B cell (primary cell): ENCODE measurements at regions not wholly inside any gene's neighbourhood (a gene's known extent, or its start where the extent isn't known, plus 50 kb on each side); places are given as distances from the start of the nearest gene placed in this dataset.

Experiments used
- ATAC-seq: fragments of 200-7000 bp; cut with Tn5 transposase; one replicate; pipeline ENCODE4 v1.10.0; 2021; ENCODE audit warnings: low read depth, mild to moderate bottlenecking, moderate number of reproducible peaks, moderate library complexity
- CTCF ChIA-PET: fragments of 350-600 bp; sonication (Branson Sonifier 250); formaldehyde crosslinking; loops from one replicate; lab custom pipeline; 2021; ENCODE audit warnings: antibody characterized with exemption, inconsistent platforms; lab: Charles Lee
- POLR2A ChIA-PET: fragments of 350-600 bp; sonication (Branson Sonifier 250); formaldehyde crosslinking; loops from one replicate; lab custom pipeline; 2021; ENCODE audit warnings: antibody characterized with exemption; lab: Charles Lee
- DNase-seq: peaks from one replicate; pipeline ENCODE4 v3.0.0; 2013
- H2AFZ ChIP-seq: 2 replicates; pipeline ENCODE4 v1.6.1; 2012; ENCODE audit warnings: mild to moderate bottlenecking, low read depth, low read length; ENCODE audit not compliant: insufficient read depth, poor library complexity, severe bottlenecking
- H3K27ac ChIP-seq, 2 donors: 1 replicate in 1 of 2; 2 replicates in 1 of 2; pipeline ENCODE4 v1.5.1; 2012 to 2013; ENCODE audit warnings: low read length in 2 of 2, mild to moderate bottlenecking in 2 of 2, moderate library complexity in 1 of 2
- H3K27me3 ChIP-seq, 4 experiments: fragments of 200-600 bp in 1 of 4; sonication (generic) in 1 of 4; replicated peaks in 1 of 4; 1 replicate in 2 of 4; 2 replicates in 2 of 4; pipeline versions ENCODE4 v1.6.1 to v1.7.0; 2013 to 2016; ENCODE audit warnings: low read length in 3 of 4, mild to moderate bottlenecking in 2 of 4, mixed read lengths in 1 of 4, moderate library complexity in 1 of 4; ENCODE audit not compliant: insufficient read depth in 4 of 4, control insufficient read depth in 3 of 4; ENCODE audit errors: control extremely low read depth in 1 of 4
- H3K36me3 ChIP-seq, 2 experiments: replicated peaks in 1 of 2; 1 replicate in 1 of 2; 2 replicates in 1 of 2; pipeline versions ENCODE4 v1.6.1 to v1.7.1; 2013; ENCODE audit warnings: low read length in 1 of 2; ENCODE audit not compliant: insufficient read depth in 2 of 2, control insufficient read depth in 1 of 2; ENCODE audit errors: control extremely low read depth in 1 of 2, extremely low read depth in 1 of 2
- H3K4me1 ChIP-seq, 2 donors: fragments of 200-600 bp in 1 of 2; sonication (generic) in 1 of 2; 1 replicate in 1 of 2; 2 replicates in 1 of 2; pipeline versions ENCODE4 v1.5.1 to v1.6.1; 2013 to 2017; ENCODE audit warnings: low read length in 2 of 2; ENCODE audit not compliant: control insufficient read depth in 2 of 2, insufficient read depth in 2 of 2
- H3K4me2 ChIP-seq: replicated peaks from 2 replicates; pipeline ENCODE3; 2012; ENCODE audit warnings: mild to moderate bottlenecking, low read depth, low read length; ENCODE audit not compliant: poor library complexity, severe bottlenecking
- H3K4me3 ChIP-seq, 5 experiments: fragments of 200-600 bp in 1 of 5; sonication (generic) in 1 of 5; 1 replicate in 3 of 5; 2 replicates in 2 of 5; pipeline versions ENCODE4 v1.5.1 to v1.7.0; 2011 to 2016; ENCODE audit warnings: low read length in 4 of 5, mild to moderate bottlenecking in 4 of 5, low read depth in 2 of 5, control low read depth in 1 of 5, moderate library complexity in 1 of 5; ENCODE audit not compliant: insufficient read depth in 1 of 5; ENCODE audit errors: control extremely low read depth in 1 of 5, extremely low read depth in 1 of 5
- H3K79me2 ChIP-seq: fragments of 200-600 bp; sonication (generic); one replicate; pipeline ENCODE4 v1.6.0; 2016; ENCODE audit warnings: low read length; ENCODE audit not compliant: control insufficient read depth, insufficient read depth
- H3K9ac ChIP-seq: fragments of 200-600 bp; sonication (generic); 2 replicates; pipeline ENCODE4 v1.6.1; 2017; ENCODE audit warnings: mild to moderate bottlenecking, low read length, moderate library complexity
- H3K9me3 ChIP-seq, 3 donors: one replicate each; pipeline versions ENCODE4 v1.6.1 to v1.7.1; 2013; ENCODE audit warnings: low read length in 2 of 3; ENCODE audit not compliant: control insufficient read depth in 2 of 3, insufficient read depth in 1 of 3; ENCODE audit errors: control extremely low read depth in 1 of 3
- H4K20me1 ChIP-seq: 2 replicates; pipeline ENCODE4 v1.6.0; 2012; ENCODE audit warnings: mild to moderate bottlenecking, low read length; ENCODE audit not compliant: insufficient read depth, control insufficient read depth, poor library complexity, severe bottlenecking
- H3K27ac Mint-ChIP-seq: one replicate; pipeline ENCODE4 v1.8.0; 2021; ENCODE audit warnings: mixed read lengths
- H3K27me3 Mint-ChIP-seq: one replicate; pipeline ENCODE4 v1.8.0; 2021; ENCODE audit warnings: mixed read lengths
- H3K4me1 Mint-ChIP-seq: one replicate; pipeline ENCODE4 v1.8.0; 2021; ENCODE audit warnings: mixed read lengths
- H3K4me3 Mint-ChIP-seq: one replicate; pipeline ENCODE4 v1.8.0; 2021; ENCODE audit warnings: mixed read lengths
- H3K9me3 Mint-ChIP-seq: one replicate; pipeline ENCODE4 v1.8.0; 2022; ENCODE audit warnings: mixed read lengths; ENCODE audit not compliant: insufficient read depth
- EZH2 ChIP-seq: IDR thresholded peaks from 2 replicates; pipeline ENCODE4 v1.6.1; 2012; ENCODE audit warnings: borderline replicate concordance, low read depth, mild to moderate bottlenecking, moderate library complexity, low read length; ENCODE audit not compliant: insufficient read depth, poor library complexity, severe bottlenecking
- WGBS: methylation state at CpG from one replicate; pipeline ENCODE4 v1.1.5; 2013; ENCODE audit warnings: missing lambda C conversion rate; ENCODE audit not compliant: insufficient coverage; 5-methylcytosine and 5-hydroxymethylcytosine counted together
- intact Hi-C: fragments of 100-400 bp; cut with micrococcal nuclease; formaldehyde crosslinking; loops from one replicate; pipeline ENCODE4 v1.10.0; 2022
- TF ChIP-seq, protein P1 (sequence below): fragments of 200-600 bp; IDR thresholded peaks from one replicate; pipeline ENCODE4 v1.8.0; 2022; ENCODE audit warnings: antibody characterized with exemption, mild to moderate bottlenecking

DNA sequence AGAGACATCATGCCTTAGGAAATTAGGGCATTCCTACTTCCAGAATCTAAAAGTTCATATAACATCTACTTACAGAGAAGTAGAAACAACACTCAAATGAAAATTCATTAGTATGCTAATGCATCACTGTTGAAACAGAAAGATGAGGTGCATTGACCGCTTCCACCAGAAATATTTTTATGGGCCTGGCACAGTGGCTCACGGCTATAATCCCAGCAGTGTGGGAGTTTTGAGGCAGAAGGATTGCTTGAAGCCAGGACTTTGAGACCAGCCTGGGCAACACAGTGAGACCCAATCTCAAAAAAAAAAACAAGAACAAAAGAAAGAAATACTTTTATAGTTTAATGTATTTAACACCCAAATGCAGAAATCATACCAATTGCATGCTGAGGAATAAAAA is 220.9 kb downstream of the SKIDA1 start:
- Mint-ChIP-seq H3K27ac (no peak overlapping the region), H3K9me3 (no peaks in the 10 kb centered on the region), H3K4me1 (no peaks in the 10 kb centered on the region), H3K4me3 (no peak overlapping the region), H3K27me3 (no peaks in the 10 kb centered on the region)
- intact Hi-C loops = no loop called here
- H3K9ac ChIP-seq = no peak overlapping the region
- no peak overlapping the region for H3K27ac ChIP-seq
- ATAC-seq (no peak), DNase-seq (no peak)
- H3K27me3 ChIP-seq = no peaks in the 10 kb centered on the region
- no peaks in the 10 kb centered on the region for H3K36me3 ChIP-seq
- H3K4me3 ChIP-seq = no peak overlapping the region
- no CpG with 5 or more reads among the region's 2 CpGs for WGBS
- peaks cover 0 to 3% (median 0%) of the 10 kb centered on the region in 3 donors for H3K9me3 ChIP-seq
- no peaks in the 10 kb centered on the region for H3K79me2 ChIP-seq
- CTCF ChIA-PET = no interaction called here
- no peak overlapping the region for H2AFZ ChIP-seq
- POLR2A ChIA-PET = no interaction called here
- H4K20me1 ChIP-seq = no peaks in the 10 kb centered on the region
- no peak for TF ChIP-seq EZH2
- TF ChIP-seq, protein P1, sequence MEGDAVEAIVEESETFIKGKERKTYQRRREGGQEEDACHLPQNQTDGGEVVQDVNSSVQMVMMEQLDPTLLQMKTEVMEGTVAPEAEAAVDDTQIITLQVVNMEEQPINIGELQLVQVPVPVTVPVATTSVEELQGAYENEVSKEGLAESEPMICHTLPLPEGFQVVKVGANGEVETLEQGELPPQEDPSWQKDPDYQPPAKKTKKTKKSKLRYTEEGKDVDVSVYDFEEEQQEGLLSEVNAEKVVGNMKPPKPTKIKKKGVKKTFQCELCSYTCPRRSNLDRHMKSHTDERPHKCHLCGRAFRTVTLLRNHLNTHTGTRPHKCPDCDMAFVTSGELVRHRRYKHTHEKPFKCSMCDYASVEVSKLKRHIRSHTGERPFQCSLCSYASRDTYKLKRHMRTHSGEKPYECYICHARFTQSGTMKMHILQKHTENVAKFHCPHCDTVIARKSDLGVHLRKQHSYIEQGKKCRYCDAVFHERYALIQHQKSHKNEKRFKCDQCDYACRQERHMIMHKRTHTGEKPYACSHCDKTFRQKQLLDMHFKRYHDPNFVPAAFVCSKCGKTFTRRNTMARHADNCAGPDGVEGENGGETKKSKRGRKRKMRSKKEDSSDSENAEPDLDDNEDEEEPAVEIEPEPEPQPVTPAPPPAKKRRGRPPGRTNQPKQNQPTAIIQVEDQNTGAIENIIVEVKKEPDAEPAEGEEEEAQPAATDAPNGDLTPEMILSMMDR = no peak
- no peaks in the 10 kb centered on the region for H3K4me1 ChIP-seq
- no peak overlapping the region for H3K4me2 ChIP-seq

DNA sequence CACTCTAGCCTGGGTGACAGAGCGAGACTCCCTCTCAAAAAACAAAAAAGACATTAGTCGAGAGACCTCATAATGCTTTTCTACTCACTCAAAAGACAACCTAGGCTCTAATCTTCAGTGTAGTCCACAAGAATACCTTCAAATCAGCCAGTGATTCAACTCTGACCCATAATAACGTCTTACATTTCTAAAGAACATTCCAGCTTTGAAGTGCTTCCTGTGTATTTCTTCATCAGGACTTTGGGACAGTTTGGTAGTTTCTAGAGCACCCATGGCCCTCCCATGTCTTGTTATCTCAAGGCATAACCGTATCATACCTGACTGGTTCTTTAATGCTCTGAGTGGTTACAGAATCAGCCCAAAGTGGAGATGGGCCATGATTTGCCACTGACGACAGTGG is 221.3 kb downstream of the SKIDA1 start:
- intact Hi-C loops = no loop called here
- no peaks in the 10 kb centered on the region for H3K4me1 ChIP-seq
- no peak overlapping the region for H3K27ac ChIP-seq
- Mint-ChIP-seq H3K4me1 (no peaks in the 10 kb centered on the region), H3K27me3 (no peaks in the 10 kb centered on the region), H3K4me3 (no peak overlapping the region), H3K27ac (no peak overlapping the region), H3K9me3 (no peaks in the 10 kb centered on the region)
- H4K20me1 ChIP-seq = no peaks in the 10 kb centered on the region
- no peaks in the 10 kb centered on the region for H3K79me2 ChIP-seq
- no peak overlapping the region for H2AFZ ChIP-seq
- no peak overlapping the region for H3K9ac ChIP-seq
- ATAC-seq = no peak
- peaks cover 0 to 3% (median 0%) of the 10 kb centered on the region in 3 donors for H3K9me3 ChIP-seq
- POLR2A ChIA-PET = no interaction called here
- TF ChIP-seq EZH2 = no peak
- TF ChIP-seq, protein P1 = no peak
- 88% methylated on average over 3 of the region's 5 CpGs for WGBS
- CTCF ChIA-PET = no interaction called here
- no peak for DNase-seq
- no peak overlapping the region for H3K4me3 ChIP-seq
- H3K4me2 ChIP-seq = no peak overlapping the region
- no peaks in the 10 kb centered on the region for H3K36me3 ChIP-seq
- H3K27me3 ChIP-seq = no peaks in the 10 kb centered on the region
